Effector memory CD4-positive, alpha-beta T cell (primary cell): ENCODE measurements at regions not wholly inside any gene's neighbourhood (a gene's known extent, or its start where the extent isn't known, plus 50 kb on each side); places are given as distances from the start of the nearest gene placed in this dataset.
A peak's percentile ranks its signal among the peaks of the same experiment; 100 is the strongest.

Experiments used
- DNase-seq, 3 donors: peaks; one replicate each; pipeline ENCODE4 v3.0.0-alpha.2; 2020
- H3K27ac ChIP-seq: 2 replicates; pipeline ENCODE4 v1.7.0; 2013; ENCODE audit warnings: mild to moderate bottlenecking, low read length, moderate library complexity; ENCODE audit not compliant: insufficient read depth, poor library complexity, severe bottlenecking
- H3K27me3 ChIP-seq: replicated peaks from 2 replicates; pipeline ENCODE4 v1.7.0; 2013; ENCODE audit warnings: mild to moderate bottlenecking, low read length; ENCODE audit not compliant: insufficient read depth, control insufficient read depth, poor library complexity, severe bottlenecking
- H3K36me3 ChIP-seq: 2 replicates; pipeline ENCODE4 v1.7.0; 2013; ENCODE audit warnings: mild to moderate bottlenecking, low read length, moderate library complexity; ENCODE audit not compliant: control insufficient read depth, insufficient read depth
- H3K4me1 ChIP-seq: 2 replicates; pipeline ENCODE4 v1.7.0; 2013; ENCODE audit warnings: low read length, mild to moderate bottlenecking; ENCODE audit not compliant: control insufficient read depth, insufficient read depth, poor library complexity, severe bottlenecking
- H3K4me3 ChIP-seq: 2 replicates; pipeline ENCODE4 v1.7.0; 2013; ENCODE audit warnings: low read length, low read depth, mild to moderate bottlenecking; ENCODE audit not compliant: insufficient read depth, poor library complexity, severe bottlenecking
- H3K9me3 ChIP-seq: 2 replicates; pipeline ENCODE4 v1.7.0; 2013; ENCODE audit warnings: mild to moderate bottlenecking, low read length, moderate library complexity; ENCODE audit not compliant: control insufficient read depth

GRCh38 chr9:84123648-84124406, 143.2 kb downstream of the RMI1 start:
- Histone ChIP-seq H3K27me3 (no peaks in the 10 kb centered on the region), H3K27ac (no peak overlapping the region), H3K4me3 (no peak overlapping the region), H3K4me1 (no peaks in the 10 kb centered on the region), H3K9me3 (no peaks in the 10 kb centered on the region), H3K36me3 (no peaks in the 10 kb centered on the region)
- DNase-seq = no peak

DNA sequence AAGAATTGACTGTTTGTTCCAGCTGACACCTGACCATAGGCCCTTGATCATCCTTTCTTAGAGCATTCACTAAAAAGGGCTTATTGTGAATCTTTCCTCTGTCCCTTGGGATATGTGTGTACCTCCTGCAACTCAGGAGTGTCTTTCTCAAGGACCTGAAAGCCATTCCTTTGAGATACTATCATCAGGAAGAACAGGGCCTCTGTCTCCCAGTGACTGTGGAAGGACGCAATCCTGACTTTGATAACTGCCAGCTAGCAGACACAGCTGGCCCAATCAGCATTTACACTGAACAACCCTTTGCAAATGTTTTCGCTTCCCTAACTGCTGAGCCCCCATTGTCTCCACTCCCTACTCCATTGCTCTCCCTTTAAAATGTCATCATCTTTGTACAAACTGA, 144.4 kb downstream of the RMI1 start:
- H3K36me3 ChIP-seq = no peaks in the 10 kb centered on the region
- no peak for DNase-seq
- no peaks in the 10 kb centered on the region for H3K27me3 ChIP-seq
- no peaks in the 10 kb centered on the region for H3K4me1 ChIP-seq
- H3K9me3 ChIP-seq = no peaks in the 10 kb centered on the region
- no peak overlapping the region for H3K27ac ChIP-seq
- H3K4me3 ChIP-seq = no peak overlapping the region

- Histone ChIP-seq H3K9me3 (no peaks in the 10 kb centered on the region), H3K4me3 (no peak overlapping the region), H3K36me3 (no peaks in the 10 kb centered on the region), H3K27me3 (no peaks in the 10 kb centered on the region), H3K4me1 (no peaks in the 10 kb centered on the region), H3K27ac (no peak overlapping the region)
- DNase-seq = no peak
Observed at GRCh38 chr9:84129529-84129928, 148.9 kb downstream of the RMI1 start.

GRCh38 chr9:84136119-84136868, 155.7 kb downstream of the RMI1 start:
- Histone ChIP-seq H3K4me1 (peaks cover 6% of the 10 kb centered on the region), H3K4me3 (no peak overlapping the region), H3K9me3 (no peaks in the 10 kb centered on the region), H3K36me3 (no peaks in the 10 kb centered on the region), H3K27ac (no peak overlapping the region), H3K27me3 (peaks cover 7% of the 10 kb centered on the region)
- no peak for DNase-seq

DNA sequence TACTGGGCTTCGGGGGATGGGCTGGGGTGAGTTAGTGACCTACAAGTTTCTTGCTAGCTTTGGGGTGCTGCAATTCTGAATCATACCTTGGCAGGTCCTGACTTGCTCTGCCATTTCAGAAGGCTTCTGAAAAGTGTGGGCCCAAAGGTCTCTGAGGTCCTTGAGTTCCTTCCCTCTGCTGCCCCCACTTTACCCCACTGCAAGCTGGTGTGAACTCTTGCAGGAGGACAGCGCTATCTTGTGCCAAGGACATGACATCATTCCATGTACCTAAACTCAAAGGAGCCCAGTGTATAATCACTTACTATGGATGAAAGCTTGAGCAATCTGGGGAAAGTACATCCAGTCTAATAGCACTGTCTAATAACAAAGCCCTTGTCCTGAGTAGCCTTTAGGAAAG, 157.4 kb downstream of the RMI1 start:
- no peak for DNase-seq
- Histone ChIP-seq H3K9me3 (no peaks in the 10 kb centered on the region), H3K4me1 (peaks cover 6% of the 10 kb centered on the region), H3K4me3 (no peak overlapping the region), H3K36me3 (no peaks in the 10 kb centered on the region), H3K27ac (no peak overlapping the region), H3K27me3 (peaks cover 17% of the 10 kb centered on the region)

- no peak overlapping the region for H3K4me3 ChIP-seq
Observed at GRCh38 chr9:84138541-84138940, 157.9 kb downstream of the RMI1 start.

DNA sequence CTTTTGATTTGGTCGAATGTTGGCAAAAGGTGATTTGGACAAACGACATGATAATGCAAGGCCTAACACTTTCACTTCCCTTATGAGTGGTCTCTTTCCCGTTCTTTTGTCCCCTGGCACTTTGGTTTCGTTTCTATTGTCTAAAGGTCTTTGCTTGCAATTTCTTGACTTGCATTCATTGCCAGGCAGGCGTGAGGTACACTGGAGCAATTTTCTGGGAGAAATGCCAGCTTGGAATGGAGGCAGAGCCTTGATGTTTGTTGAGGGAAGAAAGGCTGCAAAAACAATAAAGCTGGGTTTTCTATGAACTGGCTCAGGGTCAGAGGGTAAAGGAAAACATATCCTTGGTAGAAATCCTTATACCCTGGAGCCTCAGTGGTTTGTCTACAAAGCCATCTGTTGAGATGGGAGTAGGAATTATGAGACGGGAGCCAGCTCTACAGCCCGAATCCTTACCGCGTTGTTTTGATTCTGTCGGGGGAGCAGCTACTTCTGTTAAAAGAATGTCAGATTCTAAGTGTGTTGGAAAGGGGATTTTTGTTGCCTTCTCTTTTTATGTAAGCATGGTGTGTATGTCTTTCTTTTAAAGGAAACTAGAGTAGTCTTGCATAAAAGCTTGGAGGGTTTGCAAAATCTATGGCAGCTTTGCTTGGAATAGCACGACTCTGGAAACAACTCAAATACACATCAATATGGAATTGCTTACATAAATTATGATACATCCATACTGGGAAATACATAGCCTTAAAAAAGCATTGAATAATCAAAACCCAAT, 158.9 kb downstream of the RMI1 start:
- peaks cover 17% of the 10 kb centered on the region for H3K27me3 ChIP-seq
- no peak overlapping the region for H3K27ac ChIP-seq
- no peak overlapping the region for H3K4me3 ChIP-seq
- H3K36me3 ChIP-seq = no peaks in the 10 kb centered on the region
- H3K4me1 ChIP-seq = peaks cover 6% of the 10 kb centered on the region
- H3K9me3 ChIP-seq = no peaks in the 10 kb centered on the region
- no peak for DNase-seq

More at GRCh38 chr9:84138541-84138940, 157.9 kb downstream of the RMI1 start:
- Histone ChIP-seq H3K9me3 (no peaks in the 10 kb centered on the region), H3K27ac (no peak overlapping the region), H3K27me3 (peaks cover 17% of the 10 kb centered on the region), H3K36me3 (no peaks in the 10 kb centered on the region), H3K4me1 (peaks cover 6% of the 10 kb centered on the region)
- no peak for DNase-seq

GRCh38 chr9:84140535-84141101, 160.0 kb downstream of the RMI1 start:
- Histone ChIP-seq H3K36me3 (no peaks in the 10 kb centered on the region), H3K27me3 (peaks cover 17% of the 10 kb centered on the region), H3K27ac (no peak overlapping the region), H3K9me3 (no peaks in the 10 kb centered on the region), H3K4me1 (peaks cover 6% of the 10 kb centered on the region), H3K4me3 (peak overlapping the region; percentile 42)
- no peak for DNase-seq

DNA sequence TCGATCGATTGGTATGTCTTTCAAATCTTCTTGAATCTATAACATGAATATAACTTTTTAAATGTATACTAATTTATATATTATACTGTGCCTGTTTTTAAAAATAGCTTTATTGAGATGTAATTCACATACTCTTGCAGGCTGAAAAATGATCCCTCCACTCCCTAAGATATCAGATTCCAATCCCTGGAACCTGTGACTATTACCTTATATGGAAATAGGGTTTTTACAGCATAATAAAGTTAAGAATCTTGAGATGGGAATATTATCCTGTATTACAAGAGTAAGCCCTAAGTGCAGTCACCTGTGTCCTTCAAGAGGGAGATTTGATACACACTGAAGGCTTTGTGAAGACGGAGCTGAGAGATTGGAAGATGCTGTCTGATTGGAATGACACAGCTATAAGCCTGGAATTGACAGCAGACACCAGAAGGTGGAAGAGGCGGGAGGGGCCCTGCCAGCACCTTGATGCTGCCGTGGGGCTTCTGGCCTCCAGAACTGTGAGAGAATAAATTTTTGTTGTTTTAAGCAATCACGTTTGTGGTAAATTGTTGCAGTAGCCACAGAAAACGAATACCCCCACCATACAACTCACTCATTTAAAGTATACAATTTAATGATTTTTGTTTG, 161.3 kb downstream of the RMI1 start:
- Histone ChIP-seq H3K9me3 (no peaks in the 10 kb centered on the region), H3K4me3 (no peak overlapping the region), H3K36me3 (no peaks in the 10 kb centered on the region), H3K27me3 (peaks cover 17% of the 10 kb centered on the region), H3K27ac (no peak overlapping the region), H3K4me1 (peaks cover 6% of the 10 kb centered on the region)
- DNase-seq = no peak
